ENCODE measurements at regions not wholly inside any gene's neighbourhood (a gene's known extent, or its start where the extent isn't known, plus 50 kb on each side); places are given as distances from the start of the nearest gene placed in this dataset.

DNA sequence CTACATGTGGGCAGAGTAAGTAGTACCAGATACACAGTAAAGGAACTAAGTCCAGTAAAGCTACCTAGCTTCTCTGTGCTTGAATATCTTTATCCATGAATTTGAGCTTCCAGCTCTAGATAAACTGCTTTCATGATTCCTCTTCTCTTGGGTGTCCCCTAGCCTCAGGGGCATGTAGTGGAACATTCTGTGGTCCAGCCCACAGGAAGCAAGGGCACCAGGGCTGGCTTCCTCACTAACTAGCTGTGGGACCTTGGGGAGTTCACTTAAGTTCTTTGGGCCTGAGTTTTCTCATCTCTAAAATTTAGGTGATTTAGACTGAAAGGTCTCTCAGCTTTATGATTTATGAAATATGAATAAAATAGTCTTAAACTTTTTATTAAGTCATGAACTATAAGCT, 185.7 kb downstream of the KATNAL1 start:
- TF ChIP-seq POLR2AphosphoS5 (IDR thresholded peaks at IDR 0.05) (no peak), POLR2A (IDR thresholded peaks at IDR 0.05) (no peak)
- TF ChIP-seq, protein P1, sequence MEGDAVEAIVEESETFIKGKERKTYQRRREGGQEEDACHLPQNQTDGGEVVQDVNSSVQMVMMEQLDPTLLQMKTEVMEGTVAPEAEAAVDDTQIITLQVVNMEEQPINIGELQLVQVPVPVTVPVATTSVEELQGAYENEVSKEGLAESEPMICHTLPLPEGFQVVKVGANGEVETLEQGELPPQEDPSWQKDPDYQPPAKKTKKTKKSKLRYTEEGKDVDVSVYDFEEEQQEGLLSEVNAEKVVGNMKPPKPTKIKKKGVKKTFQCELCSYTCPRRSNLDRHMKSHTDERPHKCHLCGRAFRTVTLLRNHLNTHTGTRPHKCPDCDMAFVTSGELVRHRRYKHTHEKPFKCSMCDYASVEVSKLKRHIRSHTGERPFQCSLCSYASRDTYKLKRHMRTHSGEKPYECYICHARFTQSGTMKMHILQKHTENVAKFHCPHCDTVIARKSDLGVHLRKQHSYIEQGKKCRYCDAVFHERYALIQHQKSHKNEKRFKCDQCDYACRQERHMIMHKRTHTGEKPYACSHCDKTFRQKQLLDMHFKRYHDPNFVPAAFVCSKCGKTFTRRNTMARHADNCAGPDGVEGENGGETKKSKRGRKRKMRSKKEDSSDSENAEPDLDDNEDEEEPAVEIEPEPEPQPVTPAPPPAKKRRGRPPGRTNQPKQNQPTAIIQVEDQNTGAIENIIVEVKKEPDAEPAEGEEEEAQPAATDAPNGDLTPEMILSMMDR (IDR thresholded peaks at IDR 0.05): no peak

Measured in breast epithelium (tissue), 3 donors.